DOHH2 (cell line): ENCODE measurements at regions not wholly inside any gene's neighbourhood (a gene's known extent, or its start where the extent isn't known, plus 50 kb on each side); places are given as distances from the start of the nearest gene placed in this dataset.

Source experiments
- H3F3A ChIP-seq: fragments of 200-600 bp; sonication (generic), shearing (Covaris generic); 2 replicates; pipeline ENCODE4 v1.6.0; 2016; ENCODE audit warnings: antibody characterized with exemption, mild to moderate bottlenecking; ENCODE audit not compliant: control insufficient read depth, insufficient read depth
- H3K27ac ChIP-seq: fragments of 200-600 bp; sonication (generic); 2 replicates; pipeline ENCODE4 v1.5.1; 2014; ENCODE audit warnings: low read depth, mild to moderate bottlenecking, low read length, moderate library complexity
- H3K27me3 ChIP-seq: fragments of 200-600 bp; sonication (generic); 2 replicates; pipeline ENCODE4 v1.6.1; 2014; ENCODE audit warnings: mild to moderate bottlenecking, low read length, mixed read lengths; ENCODE audit not compliant: control insufficient read depth
- H3K36me3 ChIP-seq: fragments of 200-600 bp; sonication (generic); 2 replicates; pipeline ENCODE4 v1.6.1; 2014; ENCODE audit warnings: mild to moderate bottlenecking, low read length, moderate library complexity, mixed read lengths; ENCODE audit not compliant: control insufficient read depth
- H3K4me1 ChIP-seq: fragments of 200-600 bp; sonication (generic); 2 replicates; pipeline ENCODE4 v1.6.1; 2014; ENCODE audit warnings: mild to moderate bottlenecking, low read length, mixed read lengths; ENCODE audit not compliant: control insufficient read depth
- H3K4me2 ChIP-seq: fragments of 200-600 bp; sonication (generic); 2 replicates; pipeline ENCODE4 v1.6.0; 2014; ENCODE audit warnings: mild to moderate bottlenecking, low read length, moderate library complexity
- H3K4me3 ChIP-seq: fragments of 200-600 bp; sonication (generic); 2 replicates; pipeline ENCODE4 v1.5.1; 2014; ENCODE audit warnings: mild to moderate bottlenecking, low read length, mixed read lengths
- H3K79me2 ChIP-seq: fragments of 200-600 bp; sonication (generic); 2 replicates; pipeline ENCODE4 v1.6.1; 2014; ENCODE audit warnings: mild to moderate bottlenecking, low read length, mixed read lengths; ENCODE audit not compliant: control insufficient read depth
- H3K9me2 ChIP-seq: fragments of 200-600 bp; sonication (generic); replicated peaks from 2 replicates; pipeline ENCODE4 v1.6.1; 2014; ENCODE audit warnings: mild to moderate bottlenecking, low read length, mixed read lengths; ENCODE audit not compliant: control insufficient read depth
- H3K9me3 ChIP-seq: fragments of 200-600 bp; sonication (generic); 2 replicates; pipeline ENCODE4 v1.6.1; 2014; ENCODE audit warnings: antibody characterized with exemption, low read length, mixed read lengths; ENCODE audit not compliant: control insufficient read depth, insufficient read depth
- H4K20me1 ChIP-seq: fragments of 200-600 bp; sonication (generic); 2 replicates; pipeline ENCODE4 v1.6.0; 2014; ENCODE audit warnings: low read depth, mild to moderate bottlenecking, antibody characterized with exemption, low read length, moderate library complexity; ENCODE audit not compliant: control insufficient read depth, insufficient read depth
- EZH2phosphoT487 ChIP-seq: fragments of 200-600 bp; sonication (generic); IDR thresholded peaks from 2 replicates; pipeline ENCODE4 v1.6.1; 2017; ENCODE audit warnings: borderline replicate concordance, mild to moderate bottlenecking, antibody characterized with exemption, low read length, moderate library complexity, mixed read lengths
- TF ChIP-seq, protein P1 (sequence below): fragments of 200-600 bp; sonication (generic); IDR thresholded peaks from one replicate; pipeline ENCODE4 v1.5.1; 2014; ENCODE audit warnings: antibody characterized with exemption, mild to moderate bottlenecking, low read depth, low read length; ENCODE audit not compliant: poor library complexity, severe bottlenecking

DNA sequence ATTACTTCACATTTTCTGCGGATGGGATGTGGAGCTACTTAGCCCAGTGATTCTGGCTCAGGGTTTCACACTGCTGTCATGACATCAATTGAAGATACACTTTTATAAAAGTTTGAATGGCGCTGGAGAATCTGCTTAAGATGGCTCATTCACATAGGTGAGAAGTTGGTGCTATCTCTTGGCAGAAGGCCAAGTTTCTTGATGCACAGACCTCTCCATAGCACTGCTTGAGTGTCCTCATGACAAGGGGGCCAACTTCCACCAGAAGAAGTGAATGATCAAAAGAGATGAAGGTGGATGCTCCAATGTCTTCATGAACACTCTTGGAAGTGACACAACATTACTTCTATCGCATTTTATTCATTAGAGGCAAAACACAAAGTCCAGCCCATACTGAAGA lies 403.7 kb upstream of the CCNG1 start:
- no peaks in the 10 kb centered on the region for H3K9me2 ChIP-seq
- no peak overlapping the region for H3K4me2 ChIP-seq
- H3K4me3 ChIP-seq, result no peak overlapping the region
- no peak overlapping the region for H3K27ac ChIP-seq
- TF ChIP-seq, protein P1, sequence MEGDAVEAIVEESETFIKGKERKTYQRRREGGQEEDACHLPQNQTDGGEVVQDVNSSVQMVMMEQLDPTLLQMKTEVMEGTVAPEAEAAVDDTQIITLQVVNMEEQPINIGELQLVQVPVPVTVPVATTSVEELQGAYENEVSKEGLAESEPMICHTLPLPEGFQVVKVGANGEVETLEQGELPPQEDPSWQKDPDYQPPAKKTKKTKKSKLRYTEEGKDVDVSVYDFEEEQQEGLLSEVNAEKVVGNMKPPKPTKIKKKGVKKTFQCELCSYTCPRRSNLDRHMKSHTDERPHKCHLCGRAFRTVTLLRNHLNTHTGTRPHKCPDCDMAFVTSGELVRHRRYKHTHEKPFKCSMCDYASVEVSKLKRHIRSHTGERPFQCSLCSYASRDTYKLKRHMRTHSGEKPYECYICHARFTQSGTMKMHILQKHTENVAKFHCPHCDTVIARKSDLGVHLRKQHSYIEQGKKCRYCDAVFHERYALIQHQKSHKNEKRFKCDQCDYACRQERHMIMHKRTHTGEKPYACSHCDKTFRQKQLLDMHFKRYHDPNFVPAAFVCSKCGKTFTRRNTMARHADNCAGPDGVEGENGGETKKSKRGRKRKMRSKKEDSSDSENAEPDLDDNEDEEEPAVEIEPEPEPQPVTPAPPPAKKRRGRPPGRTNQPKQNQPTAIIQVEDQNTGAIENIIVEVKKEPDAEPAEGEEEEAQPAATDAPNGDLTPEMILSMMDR, result no peak
- no peak for TF ChIP-seq EZH2phosphoT487
- H3K36me3 ChIP-seq, result no peaks in the 10 kb centered on the region
- no peaks in the 10 kb centered on the region for H3F3A ChIP-seq
- H3K79me2 ChIP-seq, result no peaks in the 10 kb centered on the region
- H3K4me1 ChIP-seq, result no peaks in the 10 kb centered on the region
- H3K9me3 ChIP-seq, result no peaks in the 10 kb centered on the region
- H3K27me3 ChIP-seq, result no peaks in the 10 kb centered on the region
- no peaks in the 10 kb centered on the region for H4K20me1 ChIP-seq

DNA sequence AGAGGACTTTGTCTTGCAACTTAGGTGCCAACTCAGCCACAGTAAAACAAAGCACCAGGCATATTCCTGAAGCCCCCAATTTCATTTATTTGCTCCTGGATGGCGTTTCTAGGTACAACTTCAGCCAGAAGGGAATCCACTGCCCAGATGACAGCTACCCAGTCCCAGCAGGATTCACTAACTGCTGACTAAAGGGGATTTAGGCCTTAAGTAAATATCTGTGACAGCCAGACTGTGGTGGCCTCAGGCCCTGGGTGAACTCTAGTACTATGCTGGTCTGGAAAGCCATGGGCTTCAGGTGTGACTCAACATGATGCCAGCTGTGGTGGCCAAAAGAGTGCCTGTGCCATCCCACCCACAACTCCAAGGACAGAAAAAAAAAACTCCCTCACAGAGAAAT lies 396.1 kb upstream of the CCNG1 start:
- Histone ChIP-seq H3K27ac (no peak overlapping the region), H3K4me1 (no peaks in the 10 kb centered on the region), H3K9me3 (no peaks in the 10 kb centered on the region), H3K27me3 (no peaks in the 10 kb centered on the region), H3K4me3 (no peak overlapping the region), H3K4me2 (no peak overlapping the region), H3K36me3 (no peaks in the 10 kb centered on the region), H3F3A (no peaks in the 10 kb centered on the region), H3K9me2 (no peaks in the 10 kb centered on the region), H4K20me1 (no peaks in the 10 kb centered on the region), H3K79me2 (no peaks in the 10 kb centered on the region)
- TF ChIP-seq EZH2phosphoT487, result no peak
- TF ChIP-seq, protein P1, result no peak

DNA sequence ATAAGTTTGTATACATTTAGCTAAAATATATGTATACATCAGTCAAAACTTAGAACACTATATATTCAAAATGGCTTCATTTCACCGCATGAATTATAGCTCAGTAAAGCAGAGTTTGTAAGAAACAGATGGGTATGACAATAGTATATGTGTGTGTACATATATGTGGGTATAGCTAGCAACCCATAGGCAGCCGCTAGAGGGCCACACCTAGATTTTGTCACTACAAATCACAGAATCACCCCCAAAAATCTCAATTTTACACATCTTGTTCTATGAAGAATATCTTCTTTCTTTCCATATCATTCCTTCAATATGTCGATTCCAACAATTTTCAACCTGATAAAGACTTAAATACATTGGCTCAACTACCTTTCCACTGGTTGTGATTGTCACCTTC lies 357.8 kb upstream of the CCNG1 start:
- no peaks in the 10 kb centered on the region for H3K4me1 ChIP-seq
- no peaks in the 10 kb centered on the region for H3K79me2 ChIP-seq
- H3K27me3 ChIP-seq, result no peaks in the 10 kb centered on the region
- H3K4me2 ChIP-seq, result no peak overlapping the region
- H3K36me3 ChIP-seq, result no peaks in the 10 kb centered on the region
- H3F3A ChIP-seq, result no peaks in the 10 kb centered on the region
- no peak overlapping the region for H3K27ac ChIP-seq
- H3K4me3 ChIP-seq, result no peak overlapping the region
- TF ChIP-seq, protein P1, result peak; percentile 60
- no peak for TF ChIP-seq EZH2phosphoT487
- no peaks in the 10 kb centered on the region for H4K20me1 ChIP-seq
- H3K9me2 ChIP-seq, result no peaks in the 10 kb centered on the region
- no peaks in the 10 kb centered on the region for H3K9me3 ChIP-seq

DNA sequence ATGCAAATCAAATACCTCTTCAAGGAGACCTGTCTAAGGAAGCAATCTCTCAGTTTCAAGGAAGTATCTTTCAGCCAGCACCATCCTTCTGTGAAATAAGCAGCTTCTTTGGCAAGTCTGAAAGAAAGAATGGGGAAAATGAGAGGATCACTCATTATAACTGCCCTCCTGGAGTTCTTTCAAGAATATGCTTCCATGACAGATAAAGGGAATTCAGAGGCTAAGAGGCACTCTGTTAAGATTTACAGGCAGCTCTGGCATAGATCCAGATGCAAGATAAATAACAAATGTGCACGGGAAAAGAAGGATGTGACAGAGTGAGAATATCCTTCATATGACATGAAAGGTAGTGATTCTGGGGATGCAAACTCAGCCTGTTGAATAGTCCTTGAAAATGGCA lies 348.2 kb upstream of the CCNG1 start:
- H3K9me2 ChIP-seq, result no peaks in the 10 kb centered on the region
- no peak overlapping the region for H3K27ac ChIP-seq
- H3K4me2 ChIP-seq, result no peak overlapping the region
- no peak overlapping the region for H3K4me3 ChIP-seq
- H3K9me3 ChIP-seq, result no peaks in the 10 kb centered on the region
- H3K4me1 ChIP-seq, result peaks cover 20% of the 10 kb centered on the region
- H3K27me3 ChIP-seq, result no peaks in the 10 kb centered on the region
- TF ChIP-seq, protein P1, result no peak
- no peak for TF ChIP-seq EZH2phosphoT487
- H3F3A ChIP-seq, result no peaks in the 10 kb centered on the region
- no peaks in the 10 kb centered on the region for H3K79me2 ChIP-seq
- H3K36me3 ChIP-seq, result no peaks in the 10 kb centered on the region
- H4K20me1 ChIP-seq, result no peaks in the 10 kb centered on the region
